ENCODE measurements at regions not wholly inside any gene's neighbourhood (a gene's known extent, or its start where the extent isn't known, plus 50 kb on each side); places are given as distances from the start of the nearest gene placed in this dataset.
"Not testable (repeated sequence)": the region's sequence is repeated elsewhere in the genome, so short reads cannot be mapped to it uniquely, and the experiment has no call there.

- DNase-seq = no peak
- in situ Hi-C loops (cut with MboI; ENCODE audit: low pct_unique_long_range_greater_than_20kb, low sequenced_read_pairs) = no loop called here
These were observed 112.3 kb upstream of the BANK1 start for GRCh38 chr4:101678180-101678579.

DNA sequence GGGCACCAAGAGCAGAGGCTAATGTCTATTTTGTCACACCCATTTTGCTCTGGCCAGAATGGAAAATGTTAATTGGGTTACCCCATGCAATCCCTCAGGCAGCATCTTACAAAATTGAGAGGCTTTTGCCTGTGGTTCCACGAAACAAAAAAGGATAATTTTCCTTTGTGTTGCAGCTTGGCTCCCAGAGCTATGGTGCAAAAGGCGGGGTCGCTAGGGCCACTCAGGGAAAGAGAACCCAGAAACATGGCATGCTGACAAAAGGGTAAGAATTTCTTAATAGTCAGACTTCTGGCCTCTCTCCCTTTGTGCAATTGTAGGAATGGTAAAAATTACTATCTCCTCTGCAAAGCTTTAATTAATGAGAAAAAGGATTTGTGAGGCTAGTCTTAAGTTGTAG is 119.6 kb upstream of the BANK1 start:
- no peak for DNase-seq
- in situ Hi-C loops (cut with MboI; ENCODE audit: low pct_unique_long_range_greater_than_20kb, low sequenced_read_pairs) = no loop called here

DNA sequence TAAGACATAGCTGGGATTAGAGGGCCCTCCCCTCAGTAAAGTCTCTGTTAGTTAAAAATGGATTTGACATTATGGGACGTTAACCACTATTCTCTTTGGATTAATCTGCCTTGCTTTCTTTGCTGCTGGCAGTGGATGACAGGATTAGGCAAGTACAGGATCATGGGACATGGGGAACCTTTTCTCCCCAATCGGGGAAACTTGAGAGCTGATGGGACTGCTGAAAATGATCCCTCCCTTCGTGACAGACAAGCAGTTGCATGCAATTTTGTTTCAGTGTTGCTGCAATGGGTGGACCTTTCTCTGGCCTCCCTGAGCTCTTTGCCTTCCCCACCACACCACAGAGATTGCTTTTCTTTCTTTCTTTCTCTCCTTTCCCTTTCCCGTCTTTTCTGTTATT is 120.2 kb upstream of the BANK1 start:
- DNase-seq = no peak
- in situ Hi-C loops (cut with MboI; ENCODE audit: low pct_unique_long_range_greater_than_20kb, low sequenced_read_pairs) = no loop called here

DNA sequence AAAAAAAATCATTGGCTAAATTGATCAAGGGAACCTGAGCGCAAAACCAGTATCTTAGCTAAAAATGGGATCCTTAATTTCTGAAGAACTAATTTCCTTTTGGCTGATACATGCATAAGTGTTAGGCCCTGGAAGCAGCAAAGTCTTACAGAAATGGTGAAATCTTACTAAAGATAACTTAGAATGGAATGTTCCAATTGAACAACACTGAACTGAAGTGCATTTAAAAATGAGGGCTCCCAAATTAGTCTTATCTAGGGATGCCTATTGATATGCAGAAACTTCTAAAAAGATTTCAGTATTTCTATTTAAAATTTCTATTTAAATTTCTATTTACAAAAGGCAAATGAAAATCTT is 120.7 kb upstream of the BANK1 start:
- in situ Hi-C loops (cut with MboI; ENCODE audit: low pct_unique_long_range_greater_than_20kb, low sequenced_read_pairs) = no loop called here
- no peak for DNase-seq

DNA sequence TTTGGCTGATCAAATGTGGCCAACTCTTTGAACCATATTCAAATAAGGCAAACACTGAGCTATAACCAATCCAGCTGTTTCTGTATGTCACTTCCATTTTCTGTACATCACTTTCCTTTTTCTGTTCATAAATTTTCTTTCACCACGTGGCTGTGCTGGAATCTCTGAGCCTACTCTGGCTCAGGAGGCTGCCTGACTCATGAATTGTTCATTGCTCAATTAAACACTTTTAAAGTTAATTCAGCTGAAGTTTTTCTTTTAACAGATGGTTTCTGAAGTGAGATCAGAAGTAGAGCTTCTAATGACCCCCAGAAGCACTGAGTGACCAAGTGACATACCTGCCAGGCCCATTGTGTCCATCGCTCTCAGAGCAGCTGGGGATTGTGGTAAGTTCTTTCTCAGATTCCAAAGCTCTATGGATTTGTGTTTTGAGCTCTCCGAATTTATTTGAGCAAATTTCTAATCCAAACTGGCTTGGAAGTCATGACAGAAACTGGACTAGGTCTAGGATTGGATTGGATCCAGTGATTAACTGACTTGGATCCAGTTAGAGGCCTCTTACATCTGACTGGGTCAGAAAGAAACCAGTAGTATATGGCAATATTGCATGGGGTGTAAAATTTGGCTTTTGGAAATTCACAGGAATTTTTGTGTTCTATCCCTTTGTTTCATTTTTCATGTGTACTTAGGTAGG is 121.2 kb upstream of the BANK1 start:
- DNase-seq = no peak

GRCh38 chr4:101667348-101667747 is 123.2 kb upstream of the BANK1 start:
- in situ Hi-C loops (cut with MboI; ENCODE audit: low pct_unique_long_range_greater_than_20kb, low sequenced_read_pairs) = no loop called here
- no peak for DNase-seq

More for the DNA sequence above, 121.2 kb upstream of the BANK1 start:
- in situ Hi-C loops (cut with MboI; ENCODE audit: low pct_unique_long_range_greater_than_20kb, low sequenced_read_pairs) = no loop called here

- in situ Hi-C loops (cut with MboI; ENCODE audit: low pct_unique_long_range_greater_than_20kb, low sequenced_read_pairs) = no loop called here
- DNase-seq = no peak
These were observed 129.9 kb upstream of the BANK1 start for GRCh38 chr4:101660607-101661006.

DNA sequence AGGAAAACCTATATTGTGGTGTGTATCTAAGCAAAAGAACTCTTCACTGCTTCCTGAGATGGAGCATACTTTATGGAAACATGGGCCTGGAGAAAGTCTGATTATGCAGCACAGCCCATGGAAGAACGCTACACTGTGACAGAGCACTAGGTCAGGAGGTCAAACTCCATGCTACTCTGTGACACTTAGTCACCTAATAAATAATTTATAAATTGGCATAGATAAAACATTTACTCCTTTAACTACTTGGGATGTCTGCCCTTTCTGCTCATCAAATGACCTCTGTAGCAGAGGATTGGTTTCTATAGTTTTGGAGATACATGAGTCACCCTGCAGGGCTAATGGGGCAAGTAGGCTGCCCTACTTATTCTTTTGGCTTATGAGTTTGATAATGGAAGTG is 134.7 kb upstream of the BANK1 start:
- no peak for DNase-seq
- in situ Hi-C loops (cut with MboI; ENCODE audit: low pct_unique_long_range_greater_than_20kb, low sequenced_read_pairs) = no loop called here

- in situ Hi-C loops (cut with MboI; ENCODE audit: low pct_unique_long_range_greater_than_20kb, low sequenced_read_pairs) = no loop called here
- DNase-seq = no peak
These were observed 135.5 kb upstream of the BANK1 start for GRCh38 chr4:101655005-101655404.

GRCh38 chr4:101651778-101652177 is 138.8 kb upstream of the BANK1 start:
- in situ Hi-C loops (cut with MboI; ENCODE audit: low pct_unique_long_range_greater_than_20kb, low sequenced_read_pairs) = no loop called here
- no peak for DNase-seq

DNA sequence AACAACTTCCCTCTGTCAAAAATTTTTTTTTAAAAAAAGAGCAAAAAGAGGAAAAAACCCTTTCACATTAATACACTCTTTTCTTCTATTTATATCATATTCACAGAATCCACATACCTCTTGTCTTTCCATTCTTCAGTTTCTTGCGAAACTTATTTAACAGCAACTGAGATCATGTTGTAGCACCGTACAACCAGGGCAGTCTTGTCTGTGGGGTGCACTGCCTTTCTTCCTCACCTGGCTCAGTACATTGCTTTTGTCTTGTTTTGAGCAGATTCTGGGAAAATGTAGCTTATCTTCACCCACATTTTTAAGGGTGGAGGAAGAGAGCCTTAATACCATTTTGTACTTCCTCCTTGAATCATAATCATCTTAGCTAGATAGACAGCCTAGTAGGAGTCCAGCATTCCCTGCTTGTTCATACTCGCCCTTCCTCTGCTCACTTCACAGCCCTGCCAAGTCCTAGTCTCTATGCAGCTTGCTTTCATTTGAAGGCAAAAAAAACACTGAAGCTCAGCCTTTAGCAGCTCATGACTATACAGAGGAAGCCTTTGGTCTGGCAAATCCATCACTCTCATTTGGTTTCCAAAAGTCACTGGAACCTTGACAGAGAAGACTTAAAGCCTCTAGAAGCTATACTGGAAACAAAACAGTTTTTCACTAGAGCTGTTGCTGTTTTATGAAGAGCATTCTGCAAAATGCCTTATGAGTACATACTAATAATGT is 140.6 kb upstream of the BANK1 start:
- in situ Hi-C loops (cut with MboI; ENCODE audit: low pct_unique_long_range_greater_than_20kb, low sequenced_read_pairs) = no loop called here
- DNase-seq = no peak

DNA sequence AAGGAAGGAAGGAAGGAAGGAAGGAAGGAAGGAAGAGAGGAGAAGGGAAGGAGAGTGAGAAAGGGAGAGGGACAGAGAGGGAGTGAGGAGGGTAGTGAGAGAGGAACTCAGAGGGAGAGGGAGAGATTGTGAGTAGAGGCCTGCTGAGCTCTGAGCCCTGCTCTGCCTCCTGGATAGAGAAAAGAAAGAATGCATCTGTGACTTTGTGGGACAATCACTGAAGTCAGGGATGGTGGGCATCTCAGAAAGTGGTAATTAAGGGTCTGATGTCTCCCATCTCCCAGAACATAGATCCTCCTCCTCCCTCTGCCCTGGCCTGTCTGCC is 142.9 kb upstream of the BANK1 start:
- no peak for DNase-seq
- in situ Hi-C loops (cut with MboI; ENCODE audit: low pct_unique_long_range_greater_than_20kb, low sequenced_read_pairs) = no loop called here

DNA sequence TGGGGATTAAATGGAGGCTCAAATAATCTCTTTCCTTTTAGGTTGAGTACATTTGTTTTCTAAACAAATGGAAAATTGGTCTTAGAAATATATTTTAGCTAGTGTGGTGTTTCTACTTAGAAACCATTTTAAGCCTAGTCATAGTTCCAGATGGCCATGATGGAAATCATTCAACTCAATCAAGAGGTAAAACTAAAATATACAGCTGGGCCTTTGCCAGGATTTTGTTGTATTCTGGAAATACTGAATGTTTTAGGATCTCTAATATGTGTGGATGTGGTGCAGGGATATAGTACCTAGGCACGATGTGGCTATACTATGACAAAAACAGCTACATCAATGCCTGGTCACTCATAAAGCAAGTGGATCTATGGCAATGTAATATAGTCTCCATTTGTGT is 146.0 kb upstream of the BANK1 start:
- DNase-seq = no peak
- in situ Hi-C loops (cut with MboI; ENCODE audit: low pct_unique_long_range_greater_than_20kb, low sequenced_read_pairs) = no loop called here

DNA sequence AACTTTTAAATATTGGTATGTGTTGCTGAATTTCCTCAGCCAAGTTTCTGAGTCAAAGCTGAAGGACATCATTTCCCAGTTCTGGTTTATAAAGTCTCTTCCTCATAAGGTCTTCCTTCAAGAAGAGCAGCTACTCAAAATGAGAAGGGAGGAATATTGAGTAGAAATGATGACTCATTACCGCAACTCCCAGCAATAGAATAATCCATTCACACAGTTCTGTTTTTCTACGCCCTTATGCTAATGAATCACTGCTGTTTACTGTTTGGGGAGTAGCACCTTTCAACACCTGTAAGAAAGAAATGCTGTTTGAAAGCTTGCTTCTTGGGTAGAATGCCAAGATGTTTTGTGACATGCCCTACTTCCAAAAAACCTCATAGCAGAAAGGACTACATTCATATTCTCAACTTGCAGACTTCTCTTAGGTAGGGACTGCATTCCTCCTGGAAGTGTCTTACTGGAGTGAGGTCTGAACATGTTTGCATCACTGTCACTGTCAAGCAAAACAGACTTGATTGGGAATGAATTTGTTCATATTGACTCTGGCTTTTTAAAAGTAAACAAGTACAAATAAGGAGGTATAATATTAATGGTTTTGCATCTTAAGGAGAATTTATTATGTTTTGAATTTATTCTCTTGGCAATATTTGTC is 147.2 kb upstream of the BANK1 start:
- DNase-seq = no peak
- in situ Hi-C loops (cut with MboI; ENCODE audit: low pct_unique_long_range_greater_than_20kb, low sequenced_read_pairs) = no loop called here

GRCh38 chr4:101632766-101633165 is 157.8 kb upstream of the BANK1 start:
- in situ Hi-C loops (cut with MboI; ENCODE audit: low pct_unique_long_range_greater_than_20kb, low sequenced_read_pairs); DNase-seq: not testable (repeated sequence)

DNA sequence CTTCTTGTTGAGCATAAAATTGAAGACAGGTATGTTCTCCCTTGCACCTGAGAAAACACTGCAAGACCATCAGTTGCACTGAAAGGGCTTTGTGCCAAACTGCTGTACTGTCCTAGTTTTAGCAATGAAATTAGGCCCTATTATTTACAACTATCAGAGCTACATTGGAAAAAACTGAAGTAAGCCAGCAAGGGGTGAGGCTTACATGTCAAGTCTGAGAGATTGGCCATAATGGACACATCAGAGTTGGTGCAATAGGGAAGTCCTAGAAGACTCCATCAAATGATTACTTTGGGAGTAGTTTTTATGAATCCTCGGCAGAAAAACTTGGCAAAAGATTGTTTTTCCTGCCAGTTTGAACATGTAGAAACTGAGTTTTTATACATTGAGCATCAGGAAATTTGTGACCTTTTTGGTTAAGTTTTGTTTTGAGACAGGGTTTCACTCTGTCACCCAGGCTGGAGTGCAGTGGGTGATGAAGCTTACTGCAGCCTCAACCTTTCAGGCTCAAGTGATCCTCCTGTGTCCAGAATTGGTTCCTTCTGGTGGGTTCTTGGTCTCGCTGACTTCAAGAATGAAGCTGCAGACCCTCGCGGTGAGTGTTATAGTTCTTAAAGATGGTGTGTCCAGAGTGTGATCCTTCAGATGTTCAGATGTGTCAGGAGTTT is 160.1 kb upstream of the BANK1 start:
- no peak for DNase-seq
- in situ Hi-C loops (cut with MboI; ENCODE audit: low pct_unique_long_range_greater_than_20kb, low sequenced_read_pairs) = no loop called here

GRCh38 chr4:101621120-101621519 is 169.4 kb upstream of the BANK1 start:
- in situ Hi-C loops (cut with MboI; ENCODE audit: low pct_unique_long_range_greater_than_20kb, low sequenced_read_pairs) = no loop called here
- no peak for DNase-seq

DNA sequence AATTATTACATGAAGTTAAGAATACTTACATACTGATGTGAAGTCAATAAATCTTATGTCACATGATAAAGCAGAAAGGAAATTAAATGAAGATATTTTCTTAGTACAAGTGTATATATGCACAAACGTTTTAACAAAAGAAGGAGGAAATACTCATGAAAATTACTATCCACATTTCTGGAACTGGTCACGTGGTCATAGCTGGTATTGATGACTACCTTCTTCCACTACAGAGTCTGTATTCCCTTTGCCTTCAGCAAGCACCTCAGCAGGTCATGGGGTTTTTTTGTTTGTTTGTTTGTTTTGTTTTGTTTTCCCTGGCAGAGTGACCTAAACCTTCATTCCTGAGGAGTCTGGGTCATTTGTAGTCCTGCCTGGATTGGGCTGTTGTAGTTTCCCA is 174.9 kb upstream of the BANK1 start:
- in situ Hi-C loops (cut with MboI; ENCODE audit: low pct_unique_long_range_greater_than_20kb, low sequenced_read_pairs) = no loop called here
- no peak for DNase-seq

GRCh38 chr4:101606989-101607388 is 183.5 kb upstream of the BANK1 start:
- DNase-seq; in situ Hi-C loops (cut with MboI; ENCODE audit: low pct_unique_long_range_greater_than_20kb, low sequenced_read_pairs): not testable (repeated sequence)

DNA sequence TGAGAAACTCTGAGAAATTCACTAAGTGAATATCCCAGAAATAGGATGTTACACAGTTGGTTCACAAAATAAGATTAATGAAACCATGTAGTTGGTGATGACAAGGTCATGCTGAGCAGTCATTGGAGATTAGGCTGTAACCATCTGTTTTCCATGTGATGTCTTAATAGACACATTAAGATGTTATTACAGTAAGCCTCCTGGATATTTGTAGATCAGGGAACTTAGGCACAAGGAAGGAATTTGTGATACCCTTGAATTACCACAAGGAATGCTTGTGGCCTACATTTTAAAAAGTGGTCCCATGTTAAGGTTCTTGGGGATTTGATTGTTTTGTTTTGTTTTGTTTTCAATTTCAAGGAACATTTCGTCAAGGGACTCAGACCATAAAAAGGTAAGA is 185.6 kb upstream of the BANK1 start:
- DNase-seq = no peak
- in situ Hi-C loops (cut with MboI; ENCODE audit: low pct_unique_long_range_greater_than_20kb, low sequenced_read_pairs) = no loop called here

Measured in KBM-7 (cell line).